Left ventricle myocardium inferior (tissue), 1 donor: ENCODE measurements at regions not wholly inside any gene's neighbourhood (a gene's known extent, or its start where the extent isn't known, plus 50 kb on each side); places are given as distances from the start of the nearest gene placed in this dataset.

Experiments
- DNase-seq: peaks from one replicate; pipeline ENCODE4 v3.0.0-alpha.2; 2020
- H3K27ac ChIP-seq: fragments of 200-600 bp; replicated peaks from 2 replicates; pipeline ENCODE4 v1.8.0; 2021
- H3K27me3 ChIP-seq: fragments of 200-600 bp; 2 replicates; pipeline ENCODE4 v1.8.0; 2021; ENCODE audit warnings: low read depth
- H3K36me3 ChIP-seq: fragments of 200-600 bp; 2 replicates; pipeline ENCODE4 v1.8.0; 2021
- H3K4me1 ChIP-seq: fragments of 200-600 bp; 2 replicates; pipeline ENCODE4 v1.8.0; 2021
- H3K4me3 ChIP-seq: fragments of 200-600 bp; 2 replicates; pipeline ENCODE4 v1.8.0; 2021; ENCODE audit warnings: mild to moderate bottlenecking, moderate library complexity
- H3K9me3 ChIP-seq: fragments of 200-600 bp; replicated peaks from 2 replicates; pipeline ENCODE4 v1.8.0; 2021
- CTCF ChIP-seq: fragments of 200-600 bp; IDR thresholded peaks from 2 replicates; pipeline ENCODE4 v1.8.0; 2021; ENCODE audit warnings: antibody characterized with exemption, mild to moderate bottlenecking, borderline replicate concordance
- intact Hi-C: fragments of 100-400 bp; cut with micrococcal nuclease; formaldehyde crosslinking; loops from one replicate; pipeline ENCODE4 v1.11.0; 2022
- donor health status: DM: no; HTN: yes; CAD: no; lungs with severe emphysema.

GRCh38 chr16:5502944-5503343, 405.3 kb upstream of the EEF2KMT start:
- H3K27me3 ChIP-seq, result peaks cover 71% of the 10 kb centered on the region
- no peaks in the 10 kb centered on the region for H3K36me3 ChIP-seq
- no peak for DNase-seq
- H3K27ac ChIP-seq, result no peak overlapping the region
- intact Hi-C loops, result no loop called here
- H3K9me3 ChIP-seq, result no peaks in the 10 kb centered on the region
- no peak overlapping the region for H3K4me3 ChIP-seq
- no peaks in the 10 kb centered on the region for H3K4me1 ChIP-seq
- no peak for TF ChIP-seq CTCF

GRCh38 chr16:5502467-5502869, 404.9 kb upstream of the EEF2KMT start:
- DNase-seq, result no peak
- TF ChIP-seq CTCF, result peak; percentile 49
- intact Hi-C loops, result no loop called here
- H3K4me1 ChIP-seq, result no peaks in the 10 kb centered on the region
- H3K27ac ChIP-seq, result no peak overlapping the region
- H3K4me3 ChIP-seq, result no peak overlapping the region
- no peaks in the 10 kb centered on the region for H3K9me3 ChIP-seq
- no peaks in the 10 kb centered on the region for H3K36me3 ChIP-seq
- H3K27me3 ChIP-seq, result peaks cover 71% of the 10 kb centered on the region

- Histone ChIP-seq H3K4me3 (no peak overlapping the region), H3K36me3 (no peaks in the 10 kb centered on the region), H3K9me3 (no peaks in the 10 kb centered on the region), H3K27me3 (peaks cover 62% of the 10 kb centered on the region), H3K27ac (no peak overlapping the region), H3K4me1 (no peaks in the 10 kb centered on the region)
- intact Hi-C loops, result no loop called here
- no peak for DNase-seq
- TF ChIP-seq CTCF, result no peak
Observed at GRCh38 chr16:5500526-5500925, 402.9 kb upstream of the EEF2KMT start.

- Histone ChIP-seq H3K4me1 (no peaks in the 10 kb centered on the region), H3K4me3 (no peak overlapping the region), H3K27ac (no peak overlapping the region), H3K36me3 (no peaks in the 10 kb centered on the region), H3K9me3 (no peaks in the 10 kb centered on the region), H3K27me3 (peaks cover 66% of the 10 kb centered on the region)
- no peak for TF ChIP-seq CTCF
- no peak for DNase-seq
- intact Hi-C loops, result no loop called here
Observed at GRCh38 chr16:5498562-5498961, 401.0 kb upstream of the EEF2KMT start.

- no peak overlapping the region for H3K4me3 ChIP-seq
- H3K36me3 ChIP-seq, result no peaks in the 10 kb centered on the region
- no peaks in the 10 kb centered on the region for H3K4me1 ChIP-seq
- intact Hi-C loops, result no loop called here
- no peak for TF ChIP-seq CTCF
- H3K27me3 ChIP-seq, result peaks cover 70% of the 10 kb centered on the region
- DNase-seq, result no peak
- H3K27ac ChIP-seq, result no peak overlapping the region
- no peaks in the 10 kb centered on the region for H3K9me3 ChIP-seq
Observed at GRCh38 chr16:5496013-5496412, 398.4 kb upstream of the EEF2KMT start.

GRCh38 chr16:5490499-5490898, 392.9 kb upstream of the EEF2KMT start:
- DNase-seq, result no peak
- H3K27me3 ChIP-seq, result peaks cover 33% of the 10 kb centered on the region
- H3K4me1 ChIP-seq, result no peaks in the 10 kb centered on the region
- no peak overlapping the region for H3K4me3 ChIP-seq
- H3K27ac ChIP-seq, result no peak overlapping the region
- H3K9me3 ChIP-seq, result no peaks in the 10 kb centered on the region
- no peaks in the 10 kb centered on the region for H3K36me3 ChIP-seq
- peak; percentile 46 for TF ChIP-seq CTCF
- intact Hi-C loops, result no loop called here
